ENCODE measurements at regions not wholly inside any gene's neighbourhood (a gene's known extent, or its start where the extent isn't known, plus 50 kb on each side); places are given as distances from the start of the nearest gene placed in this dataset.

- no peak overlapping the region for H3K27ac ChIP-seq (replicated peaks in 1 of 4)
- H3K27me3 ChIP-seq = no peaks in the 10 kb centered on the region
- no peak for DNase-seq (ENCODE audit: extremely low spot score)
- peaks cover 0 to 7% (median under 1%) of the 10 kb centered on the region in 4 donors for H3K9me3 ChIP-seq
- TF ChIP-seq POLR2A (IDR thresholded peaks at IDR 0.05; ENCODE audit: low read depth) (no peak), CTCF (IDR thresholded peaks at IDR 0.05) (no peak), EP300 (IDR thresholded peaks at IDR 0.05) (no peak), POLR2AphosphoS5 (IDR thresholded peaks at IDR 0.05) (no peak)
- no peaks in the 10 kb centered on the region for H3K4me1 ChIP-seq
- H3K4me3 ChIP-seq = no peak overlapping the region
- H3K36me3 ChIP-seq = no peaks in the 10 kb centered on the region
- 81% methylated on average over 1 of the region's 1 CpG for WGBS
- intact Hi-C loops (cut with DNase I) = loop anchor here (10.0 kb wide), 1 partner anchor 338 kb away; no protein-coding TSS in a partner anchor
Observed at GRCh38 chr4:73317092-73317491, 58.5 kb upstream of the ANKRD17 start.

- Histone ChIP-seq H3K4me1 (no peaks in the 10 kb centered on the region), H3K9me3 (peaks cover 0 to 7% (median 0%) of the 10 kb centered on the region in 4 donors), H3K27me3 (no peaks in the 10 kb centered on the region), H3K27ac (replicated peaks in 1 of 4) (no peak overlapping the region), H3K4me3 (no peak overlapping the region), H3K36me3 (no peaks in the 10 kb centered on the region)
- WGBS = 75% methylated on average over 2 of the region's 2 CpGs
- TF ChIP-seq POLR2AphosphoS5 (IDR thresholded peaks at IDR 0.05) = no peak
- TF ChIP-seq EP300 (IDR thresholded peaks at IDR 0.05) = no peak
- TF ChIP-seq POLR2A (IDR thresholded peaks at IDR 0.05; ENCODE audit: low read depth) = no peak
- TF ChIP-seq CTCF (IDR thresholded peaks at IDR 0.05) = no peak
- intact Hi-C loops (cut with DNase I) = loop anchor here (10.0 kb wide), 1 partner anchor 340 kb away; no protein-coding TSS in a partner anchor
- DNase-seq (ENCODE audit: extremely low spot score) = no peak
Observed at GRCh38 chr4:73315091-73315490, 56.5 kb upstream of the ANKRD17 start.

GRCh38 chr4:73312967-73313366, 54.4 kb upstream of the ANKRD17 start:
- DNase-seq (ENCODE audit: extremely low spot score) = no peak
- Histone ChIP-seq H3K4me1 (no peaks in the 10 kb centered on the region), H3K4me3 (no peak overlapping the region), H3K36me3 (no peaks in the 10 kb centered on the region), H3K9me3 (no peaks in the 10 kb centered on the region), H3K27ac (replicated peaks in 1 of 4) (no peak overlapping the region), H3K27me3 (no peaks in the 10 kb centered on the region)
- WGBS = 80% methylated on average over 1 of the region's 1 CpG
- no peak for TF ChIP-seq CTCF (IDR thresholded peaks at IDR 0.05)
- TF ChIP-seq POLR2AphosphoS5 (IDR thresholded peaks at IDR 0.05) = no peak
- no peak for TF ChIP-seq POLR2A (IDR thresholded peaks at IDR 0.05; ENCODE audit: low read depth)
- TF ChIP-seq EP300 (IDR thresholded peaks at IDR 0.05) = no peak
- intact Hi-C loops (cut with DNase I) = loop anchor here (10.0 kb wide), 1 partner anchor 342 kb away; no protein-coding TSS in a partner anchor

- no peak overlapping the region for H3K4me3 ChIP-seq
- no peaks in the 10 kb centered on the region for H3K36me3 ChIP-seq
- no peak overlapping the region for H3K27ac ChIP-seq (replicated peaks in 1 of 4)
- no peaks in the 10 kb centered on the region for H3K4me1 ChIP-seq
- intact Hi-C loops (cut with DNase I) = loop anchor here (10.0 kb wide), 1 partner anchor 343 kb away; no protein-coding TSS in a partner anchor
- TF ChIP-seq POLR2AphosphoS5 (IDR thresholded peaks at IDR 0.05) = no peak
- TF ChIP-seq CTCF (IDR thresholded peaks at IDR 0.05) = peak; percentile 18 to 42 (median 41)
- DNase-seq (ENCODE audit: extremely low spot score) = no peak
- no peaks in the 10 kb centered on the region for H3K27me3 ChIP-seq
- H3K9me3 ChIP-seq = no peaks in the 10 kb centered on the region
Observed at GRCh38 chr4:73311428-73311827, 52.8 kb upstream of the ANKRD17 start.

GRCh38 chr4:73309211-73309610, 50.6 kb upstream of the ANKRD17 start:
- H3K27me3 ChIP-seq = no peaks in the 10 kb centered on the region
- no peaks in the 10 kb centered on the region for H3K9me3 ChIP-seq
- 80% methylated on average over 3 of the region's 3 CpGs for WGBS
- no peak overlapping the region for H3K27ac ChIP-seq (replicated peaks in 1 of 4)
- TF ChIP-seq CTCF (IDR thresholded peaks at IDR 0.05) (no peak), POLR2AphosphoS5 (IDR thresholded peaks at IDR 0.05) (no peak), EP300 (IDR thresholded peaks at IDR 0.05) (no peak), POLR2A (IDR thresholded peaks at IDR 0.05; ENCODE audit: low read depth) (no peak)
- H3K4me3 ChIP-seq = no peak overlapping the region
- no peaks in the 10 kb centered on the region for H3K36me3 ChIP-seq
- intact Hi-C loops (cut with DNase I) = no loop called here
- DNase-seq (ENCODE audit: extremely low spot score) = no peak
- H3K4me1 ChIP-seq = no peaks in the 10 kb centered on the region
